GM21526 (cell line): ENCODE measurements at regions not wholly inside any gene's neighbourhood (a gene's known extent, or its start where the extent isn't known, plus 50 kb on each side); places are given as distances from the start of the nearest gene placed in this dataset.

Source experiments
- ATAC-seq: cut with Tn5 transposase; IDR thresholded peaks from one replicate; pipeline ENCODE4 v1.9.1; 2021; ENCODE audit warnings: moderate library complexity; ENCODE audit not compliant: unreplicated experiment, low FRiP score

DNA sequence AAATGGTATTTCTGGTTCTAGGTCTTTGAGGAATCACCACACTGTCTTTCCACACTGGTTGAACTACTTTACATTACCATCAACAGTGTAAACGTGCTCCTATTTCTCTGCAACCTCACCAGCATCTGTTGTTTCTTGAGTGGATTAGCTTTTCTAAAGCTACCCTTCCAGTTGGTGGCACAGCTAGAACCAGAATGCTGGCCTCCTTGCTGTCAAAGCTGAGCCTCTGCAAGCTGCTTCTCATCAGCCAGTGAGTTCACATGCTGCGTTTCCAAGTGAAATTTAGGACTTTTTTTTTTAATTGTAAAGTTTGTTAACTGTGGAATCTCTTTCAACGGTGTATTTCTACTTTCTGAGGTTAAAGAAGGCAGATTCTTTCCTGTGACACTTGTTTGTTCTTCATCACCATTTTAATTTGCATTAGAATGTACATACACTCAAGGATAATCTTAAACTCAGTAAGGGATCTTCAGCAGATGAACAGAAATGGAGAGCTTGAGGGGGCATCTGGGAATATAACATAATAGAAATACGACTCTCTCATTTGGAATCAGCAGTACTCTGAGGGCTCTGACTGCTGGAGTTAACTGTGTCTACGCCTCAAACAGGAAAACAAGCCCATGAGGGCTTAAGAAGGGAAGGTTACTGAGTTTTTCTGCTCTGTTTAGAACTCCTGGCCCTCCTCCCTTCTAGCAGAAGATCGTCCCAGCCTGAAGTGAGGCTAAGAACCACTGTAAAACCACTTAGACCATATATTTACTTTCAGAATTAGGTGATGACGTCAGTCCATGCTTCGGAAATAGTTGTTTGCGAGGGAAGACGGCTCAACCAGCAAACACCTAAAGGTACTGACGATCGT, 148.4 kb upstream of the FAM20A start:
- ATAC-seq = no peak

DNA sequence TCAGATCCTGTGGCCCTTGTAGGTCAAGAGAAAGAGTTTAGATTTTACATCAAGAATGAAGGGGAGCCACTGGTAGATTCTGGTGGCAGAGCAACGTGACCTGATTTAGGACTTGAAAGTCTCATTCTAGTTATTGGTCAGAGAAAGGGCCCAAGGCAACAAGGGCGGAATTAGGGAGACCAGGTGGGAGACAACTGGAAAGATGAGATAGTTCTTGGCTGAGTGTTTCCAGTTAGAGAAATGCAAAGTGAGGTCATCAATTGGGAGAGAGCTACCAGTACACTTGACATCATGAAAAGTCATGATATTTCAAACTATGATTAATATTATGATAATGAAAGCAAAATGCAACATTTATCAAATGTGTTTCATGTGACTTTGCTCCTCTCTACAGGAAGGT, 147.2 kb upstream of the FAM20A start:
- no peak for ATAC-seq

DNA sequence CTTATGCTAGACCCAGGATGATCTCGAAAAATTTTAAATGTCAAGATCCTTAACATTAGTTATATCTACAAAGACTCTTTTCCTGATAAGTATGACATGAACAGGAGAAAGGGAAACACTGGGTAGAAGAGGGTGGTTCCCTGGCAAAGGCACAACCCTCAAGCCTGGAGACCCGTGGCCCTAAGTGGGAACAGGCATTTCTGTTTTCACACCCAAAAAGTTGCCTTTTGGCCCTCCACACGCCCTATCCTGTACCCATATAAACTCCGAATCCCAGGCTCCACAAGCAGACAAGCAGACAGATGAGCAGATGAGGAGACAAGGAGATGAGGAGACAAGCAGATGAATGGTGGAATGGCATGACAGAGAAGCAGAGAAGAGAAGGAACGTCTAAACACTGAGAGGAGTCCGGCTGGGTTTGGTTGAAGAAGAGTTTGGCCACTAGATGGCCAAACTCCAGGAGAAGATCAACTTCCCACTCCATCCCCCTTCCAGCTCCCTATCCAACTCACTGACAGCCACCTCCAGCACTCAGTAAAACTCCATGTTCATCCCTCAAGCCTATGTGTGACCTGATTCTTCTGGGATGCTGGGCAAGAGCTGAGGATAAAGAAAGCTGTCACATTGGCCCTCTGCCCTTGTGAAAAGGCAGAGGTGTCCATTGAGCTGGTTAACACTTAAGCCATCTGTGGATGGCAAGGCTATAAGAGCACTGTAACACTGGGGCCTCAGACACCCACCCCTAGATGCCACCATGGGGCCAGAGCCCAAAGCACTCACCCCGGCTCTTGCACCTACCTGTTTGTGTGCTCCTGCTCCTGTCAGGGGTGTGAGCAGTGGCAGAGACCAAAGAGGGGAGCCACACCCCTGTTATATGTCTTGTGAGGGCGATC, 139.6 kb upstream of the FAM20A start:
- no peak for ATAC-seq

DNA sequence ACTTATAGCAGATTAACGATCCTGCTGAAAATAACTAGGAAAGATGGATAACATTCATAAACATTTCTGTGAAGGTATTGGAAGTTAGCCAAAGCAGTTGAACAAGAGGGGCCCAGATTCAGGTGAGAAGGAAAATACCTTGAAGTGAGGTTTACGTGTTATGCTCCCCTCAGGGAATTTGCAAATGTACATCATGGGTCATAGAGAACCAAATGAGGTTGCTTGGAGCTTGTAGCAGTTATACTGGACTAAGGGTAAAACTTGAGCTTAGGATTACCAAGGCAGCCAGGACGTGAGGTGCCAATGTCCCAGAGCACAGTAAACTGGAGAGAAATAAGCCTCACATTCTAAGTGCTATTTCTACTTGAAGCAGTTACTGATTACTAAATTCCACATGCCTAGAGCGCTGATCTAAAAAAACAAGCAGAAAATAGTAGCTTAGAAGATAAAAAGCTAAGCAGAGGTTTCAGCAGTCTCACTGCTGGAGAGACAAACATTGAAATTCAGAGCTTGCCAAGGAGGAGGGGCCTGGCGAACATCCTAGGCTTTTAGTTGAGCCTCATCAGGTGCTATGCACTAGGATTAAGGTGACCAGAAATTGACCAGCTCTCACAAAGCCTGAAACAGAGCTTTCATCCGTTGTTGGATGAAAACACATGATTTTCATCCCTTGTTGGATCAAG, 136.7 kb upstream of the FAM20A start:
- no peak for ATAC-seq

DNA sequence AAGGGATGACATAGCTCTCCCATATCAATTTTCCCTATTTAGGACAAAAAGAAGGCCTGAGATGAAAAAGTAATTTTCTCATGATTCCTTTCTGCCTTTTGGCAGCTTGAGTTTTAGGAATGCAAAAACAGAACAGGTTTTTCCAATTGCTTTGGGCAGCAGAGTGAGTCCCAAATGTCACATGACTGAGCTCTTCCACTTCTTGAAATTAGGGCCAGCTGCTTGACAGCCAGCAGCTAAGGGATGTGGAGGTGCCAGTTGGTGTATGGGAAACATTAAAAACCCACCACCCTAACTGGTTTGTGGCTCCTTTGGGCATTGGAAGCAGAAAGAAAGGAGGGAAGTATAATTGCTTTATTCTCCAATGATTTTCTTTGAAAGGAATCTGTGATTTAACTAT, 133.8 kb upstream of the FAM20A start:
- no peak for ATAC-seq

DNA sequence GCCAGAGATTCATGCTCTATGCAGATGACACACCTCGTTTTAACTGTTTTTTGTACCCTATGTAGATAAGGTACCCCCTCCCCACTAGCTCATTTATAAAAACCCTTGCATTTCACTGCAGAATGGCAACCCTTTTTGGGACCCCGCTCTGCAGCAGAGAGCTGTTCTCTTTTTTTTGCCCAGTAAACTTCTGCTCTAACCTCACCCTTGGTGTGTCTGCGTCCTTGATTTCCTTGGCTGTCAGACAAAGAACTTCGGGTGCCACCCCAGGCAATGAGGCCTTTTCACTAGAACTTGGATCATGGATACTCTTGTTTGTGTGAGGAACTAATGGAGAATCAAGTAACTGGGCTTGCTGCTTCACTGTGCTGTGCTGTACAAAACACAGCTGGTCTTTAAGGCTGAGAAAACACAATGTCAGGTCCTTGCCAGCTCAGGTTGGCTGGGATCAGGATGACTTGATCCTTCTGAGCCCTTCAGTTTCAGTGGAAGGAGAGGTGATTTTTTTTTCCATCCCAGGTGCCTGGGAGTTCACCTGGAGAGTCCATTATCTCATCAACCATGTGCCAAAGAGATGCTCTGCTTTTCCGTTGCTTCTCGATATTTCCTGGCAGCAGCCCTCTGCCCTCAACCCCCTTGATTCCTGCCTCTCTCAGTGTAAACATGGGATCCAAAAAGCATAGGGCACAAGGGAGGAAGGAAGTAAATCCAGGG, 133.2 kb upstream of the FAM20A start:
- ATAC-seq = no peak

DNA sequence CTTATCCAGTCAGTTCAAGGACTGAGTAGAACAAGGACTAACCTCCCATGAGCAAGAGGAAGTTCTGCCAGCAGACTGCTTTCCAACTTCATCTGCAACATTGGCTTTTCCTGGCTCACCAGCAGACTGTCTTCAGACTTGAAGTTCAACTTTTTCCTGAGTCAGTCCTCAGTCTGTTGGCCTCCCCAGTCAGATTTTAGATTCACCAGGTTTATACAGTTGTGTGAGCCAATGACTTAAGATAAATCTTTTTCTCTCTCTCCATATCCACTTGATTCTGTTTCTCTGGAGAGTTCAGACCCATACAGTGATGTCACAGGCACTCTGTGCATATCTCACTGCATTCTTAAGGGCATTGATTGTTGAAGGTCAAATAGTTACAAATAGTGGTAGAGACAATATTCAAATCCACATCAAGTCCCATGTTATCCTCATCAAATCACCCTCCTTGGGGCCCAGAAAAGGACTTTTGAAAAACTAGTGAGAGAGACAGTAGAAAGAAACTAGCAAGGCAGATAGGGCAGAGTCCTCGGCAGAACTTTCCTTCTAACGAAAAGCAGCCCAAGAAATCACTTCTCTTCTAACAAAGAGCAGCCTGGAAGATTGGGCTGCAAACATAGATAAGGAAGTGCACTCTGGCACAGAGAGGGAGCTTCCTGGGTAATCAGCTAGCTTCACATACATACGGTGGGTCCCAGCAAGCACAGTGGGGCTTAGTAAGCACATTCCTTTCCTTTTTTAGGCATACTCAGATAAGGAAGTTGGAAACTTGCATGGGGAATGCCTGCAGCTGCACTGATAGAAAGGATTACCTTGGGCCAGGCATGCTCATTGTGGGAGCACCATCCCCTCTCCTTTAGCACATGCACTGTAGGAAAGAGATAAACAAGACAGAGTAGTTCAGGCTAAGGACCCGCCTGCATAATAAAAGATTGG, 132.3 kb upstream of the FAM20A start:
- ATAC-seq = no peak

DNA sequence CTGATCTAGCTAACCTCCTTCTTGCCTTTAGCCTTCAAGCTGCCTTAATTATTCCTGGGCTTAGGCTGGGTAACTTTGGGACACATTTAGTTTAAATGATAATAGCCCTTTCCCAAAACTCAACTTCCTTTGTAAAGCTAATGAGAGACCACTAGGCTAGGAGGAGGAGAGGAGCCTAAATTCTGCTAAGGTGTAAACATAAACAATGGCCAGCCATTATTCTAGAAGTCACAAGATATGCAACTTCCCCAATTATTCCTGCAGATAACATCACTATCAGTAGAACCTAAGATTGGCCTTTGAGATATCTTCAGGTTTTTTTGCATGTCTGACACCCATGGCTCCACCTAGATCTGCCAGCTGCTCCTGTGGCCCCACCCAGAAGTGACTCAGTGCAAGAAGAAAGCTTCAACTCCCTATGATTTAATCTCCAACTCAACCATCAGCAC, 131.2 kb upstream of the FAM20A start:
- no peak for ATAC-seq

DNA sequence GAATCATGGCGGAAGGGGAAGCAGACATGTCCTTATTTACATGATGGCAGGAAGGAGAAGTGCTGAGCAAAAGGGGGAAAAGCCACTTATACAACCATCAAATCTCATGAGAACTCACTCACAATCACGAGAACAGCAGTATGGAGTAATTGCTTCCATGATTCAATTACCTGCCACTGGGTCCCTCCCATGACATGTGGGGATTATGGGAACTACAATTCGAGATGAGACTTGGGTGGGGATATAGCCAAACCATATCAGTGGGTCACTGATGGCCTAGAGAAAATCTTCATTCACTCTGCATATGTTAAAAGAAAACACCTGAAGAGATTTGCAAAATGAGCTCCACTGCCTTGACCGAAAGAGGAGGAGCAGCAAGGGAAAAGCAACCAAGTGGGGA, 130.3 kb upstream of the FAM20A start:
- ATAC-seq = no peak

DNA sequence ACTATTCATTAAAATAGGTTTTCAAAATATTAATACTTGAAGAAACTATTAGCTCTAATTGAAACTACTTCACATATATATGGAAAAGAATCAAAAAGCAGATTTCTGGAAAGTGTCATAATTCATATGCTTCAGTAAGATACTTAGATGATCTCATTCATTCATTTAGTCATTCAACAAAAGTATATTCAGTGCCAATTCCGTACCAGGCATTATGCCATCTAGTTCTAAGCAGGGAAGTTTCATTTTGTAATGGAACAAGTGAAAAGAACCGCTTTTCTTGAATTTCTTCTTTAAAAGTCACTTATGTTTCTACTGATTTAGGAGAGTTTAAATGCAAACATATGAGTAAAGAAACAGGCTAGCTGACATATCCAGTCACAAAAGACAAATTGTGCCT, 118.3 kb upstream of the FAM20A start:
- no peak for ATAC-seq

DNA sequence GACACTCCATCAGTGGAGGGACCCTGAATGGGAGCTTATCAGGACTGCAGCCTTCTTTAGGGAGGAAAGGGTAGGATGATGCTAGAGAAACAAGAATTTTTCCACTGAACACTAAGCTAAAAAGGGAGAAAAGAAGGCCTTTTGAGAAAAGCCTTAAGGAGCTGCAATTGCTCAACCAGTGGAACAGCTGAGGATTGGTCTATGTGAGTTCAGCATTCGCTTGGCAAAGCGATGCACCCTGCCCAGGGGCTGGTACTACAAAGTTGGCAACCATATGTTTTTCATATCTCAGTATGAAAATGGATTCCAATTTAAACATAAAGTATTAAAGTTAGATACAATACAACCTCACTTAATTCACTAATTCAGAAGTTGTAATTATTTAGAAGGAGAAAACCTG, 117.8 kb upstream of the FAM20A start:
- ATAC-seq = no peak

DNA sequence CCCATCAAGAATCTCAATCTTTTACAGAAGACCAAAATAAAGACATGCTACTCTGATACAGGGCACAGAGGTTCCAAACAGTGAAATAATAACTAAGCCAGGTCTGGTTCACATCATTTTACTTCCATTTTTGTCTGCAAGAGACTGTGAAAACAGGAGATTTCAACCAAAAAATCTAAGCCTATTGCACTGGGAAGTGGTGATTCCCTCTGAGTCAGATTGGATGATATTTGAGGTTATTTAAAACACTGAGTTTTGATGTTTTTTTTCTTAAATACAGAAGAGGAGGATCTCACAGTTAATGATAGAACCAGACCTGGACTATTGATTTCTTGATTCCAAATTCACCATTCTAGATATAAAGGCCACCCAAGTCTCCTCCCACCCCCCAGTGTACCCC, 117.3 kb upstream of the FAM20A start:
- no peak for ATAC-seq

DNA sequence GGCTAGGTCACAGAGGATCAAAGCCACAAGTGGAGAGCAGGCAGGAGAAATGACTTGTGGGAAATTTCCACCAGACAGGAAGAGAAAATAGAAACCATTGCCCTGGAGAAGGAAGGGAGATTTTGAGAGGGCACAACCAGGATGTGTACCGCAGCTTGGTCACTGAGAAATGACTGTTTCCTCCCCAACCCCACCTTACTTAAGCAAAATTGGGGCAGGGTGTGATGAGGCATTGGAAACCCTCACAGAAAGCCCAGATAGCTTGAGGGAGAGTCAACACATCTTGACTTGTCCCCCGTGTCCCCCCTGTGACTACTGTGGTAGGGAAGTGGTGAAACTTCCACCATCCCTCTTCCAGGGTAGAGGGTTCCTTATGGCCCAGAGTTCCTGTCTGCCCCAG, 113.5 kb upstream of the FAM20A start:
- ATAC-seq = no peak

DNA sequence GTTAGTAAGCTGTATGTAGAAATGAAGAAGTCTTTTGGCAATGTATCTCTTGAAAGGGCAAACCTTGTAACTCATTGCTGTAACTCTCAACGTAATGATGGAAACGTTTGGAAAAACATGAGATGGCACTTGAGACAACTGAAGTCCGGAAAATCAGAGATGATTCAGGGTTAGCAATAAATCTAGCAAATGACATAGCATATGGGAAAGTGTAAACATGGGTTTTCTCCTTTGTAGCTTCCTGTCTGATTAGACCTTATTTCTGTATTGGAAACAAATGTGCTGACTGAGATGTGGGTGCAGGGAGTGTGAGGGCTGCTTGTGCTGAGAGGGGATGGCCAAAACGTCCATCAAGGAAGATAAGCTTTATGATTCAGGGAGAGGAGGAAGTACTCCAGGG, 110.7 kb upstream of the FAM20A start:
- ATAC-seq = no peak

DNA sequence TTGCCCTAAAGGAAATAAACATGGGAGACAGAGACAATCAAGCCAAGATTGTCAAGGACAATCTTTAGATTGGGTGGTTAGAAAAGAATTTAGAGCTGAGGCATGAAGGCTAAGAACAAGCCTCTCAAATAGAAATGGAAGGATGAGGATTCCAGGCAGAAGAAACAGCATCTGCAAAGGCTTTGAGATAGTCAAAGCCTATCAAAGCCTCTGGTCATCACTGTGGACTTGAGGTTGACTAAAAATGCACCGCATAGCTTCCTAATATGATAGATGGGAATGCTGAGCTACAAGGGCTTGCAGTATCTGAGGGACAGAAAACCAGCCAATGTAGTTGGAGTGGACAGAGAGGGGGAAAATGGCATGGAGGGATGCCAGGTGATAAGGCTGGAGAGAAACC, 109.8 kb upstream of the FAM20A start:
- ATAC-seq = no peak

DNA sequence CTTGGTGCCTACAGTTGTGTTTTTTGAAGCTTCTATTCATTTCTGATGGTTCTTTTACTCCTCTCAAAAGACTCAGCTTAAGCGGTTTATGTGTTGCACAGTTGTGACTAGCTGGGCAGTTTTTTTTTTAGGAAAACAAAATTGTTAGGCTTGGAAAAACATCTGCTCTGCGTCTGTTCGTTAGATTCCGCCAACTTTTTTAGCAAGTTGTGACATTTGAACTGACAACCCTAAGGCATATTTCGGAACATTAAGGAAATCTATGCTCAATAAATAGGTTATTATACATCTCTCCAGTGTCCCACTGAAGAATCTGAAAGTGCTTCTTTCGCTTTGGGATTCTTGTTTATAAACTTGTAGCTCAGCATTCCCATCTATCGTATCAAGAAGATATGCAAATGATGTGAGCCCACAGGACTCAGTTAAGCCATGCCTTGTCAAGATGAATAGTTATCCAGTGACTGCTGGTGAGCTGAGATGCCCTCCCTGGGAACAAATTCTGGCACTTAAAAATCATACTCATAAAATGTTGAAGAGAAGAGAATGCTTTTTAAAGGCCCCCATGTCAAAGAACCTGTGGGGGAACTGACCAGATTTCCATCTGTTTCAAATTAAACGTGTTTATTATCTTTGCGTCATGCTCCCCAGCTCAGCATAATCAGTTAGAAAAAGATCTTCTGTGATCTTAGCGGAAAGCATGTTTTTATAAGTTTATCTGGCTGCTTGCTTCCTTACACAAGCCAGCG, 109.0 kb upstream of the FAM20A start:
- no peak for ATAC-seq

DNA sequence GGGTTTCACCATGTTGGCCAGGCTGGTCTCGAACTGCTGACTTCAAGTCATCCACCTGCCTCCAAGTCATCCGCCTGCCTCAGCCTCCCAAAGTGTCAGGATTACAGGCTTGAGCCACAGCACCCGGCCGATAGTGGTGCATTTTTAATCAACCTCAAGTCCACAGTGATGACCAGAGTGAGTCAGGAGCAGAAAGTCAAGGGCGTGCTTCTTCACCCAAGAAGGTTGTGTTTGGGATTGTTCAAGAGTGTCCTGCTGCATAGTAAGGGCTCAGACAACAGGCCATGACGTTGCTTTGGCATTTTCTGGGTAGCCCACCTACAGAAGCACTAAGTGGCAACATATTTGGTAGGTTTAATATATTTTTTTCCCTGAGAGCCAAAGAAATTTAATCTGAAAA, 108.3 kb upstream of the FAM20A start:
- no peak for ATAC-seq

DNA sequence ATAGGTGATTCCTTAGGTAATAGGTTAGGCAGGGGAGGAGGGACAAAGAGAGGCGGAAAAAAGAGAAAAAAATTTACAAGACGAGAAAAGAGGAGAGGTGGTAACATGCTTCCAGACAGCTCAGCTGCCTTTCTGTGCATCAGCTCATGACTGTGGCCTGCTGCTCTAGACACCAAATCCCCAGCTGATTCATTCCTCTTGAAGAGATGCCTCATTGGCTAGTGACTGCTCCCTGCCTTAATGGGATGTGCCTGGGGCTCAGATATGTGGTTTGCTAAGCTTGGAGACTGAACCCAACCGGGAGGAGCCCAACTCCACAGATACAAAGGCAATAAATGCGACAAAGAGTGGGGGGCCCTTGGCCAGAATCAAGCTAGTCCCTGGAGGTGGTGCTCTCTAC, 105.9 kb upstream of the FAM20A start:
- no peak for ATAC-seq
